ENCODE measurements at regions not wholly inside any gene's neighbourhood (a gene's known extent, or its start where the extent isn't known, plus 50 kb on each side); places are given as distances from the start of the nearest gene placed in this dataset.

DNA sequence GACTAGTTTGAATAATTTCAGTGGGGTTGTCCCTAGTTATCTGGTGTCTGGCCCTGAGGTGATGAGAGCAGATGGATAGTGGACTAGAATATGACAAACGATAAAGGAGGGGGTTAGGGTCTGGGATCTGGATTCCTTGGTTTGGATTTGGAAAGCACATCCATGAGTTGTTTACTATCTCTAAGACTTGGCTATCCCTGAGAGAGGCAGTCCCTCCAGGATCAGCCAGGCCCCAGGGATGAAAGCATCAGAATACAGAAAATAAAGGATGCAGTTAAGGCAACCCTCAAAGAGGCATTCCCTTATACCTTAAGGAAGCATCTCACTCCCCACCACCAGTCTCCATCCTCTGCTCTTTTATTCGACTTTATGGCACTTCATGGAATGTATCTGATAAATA, 230.7 kb downstream of the NHLRC3 start:
- TF ChIP-seq, protein P1, sequence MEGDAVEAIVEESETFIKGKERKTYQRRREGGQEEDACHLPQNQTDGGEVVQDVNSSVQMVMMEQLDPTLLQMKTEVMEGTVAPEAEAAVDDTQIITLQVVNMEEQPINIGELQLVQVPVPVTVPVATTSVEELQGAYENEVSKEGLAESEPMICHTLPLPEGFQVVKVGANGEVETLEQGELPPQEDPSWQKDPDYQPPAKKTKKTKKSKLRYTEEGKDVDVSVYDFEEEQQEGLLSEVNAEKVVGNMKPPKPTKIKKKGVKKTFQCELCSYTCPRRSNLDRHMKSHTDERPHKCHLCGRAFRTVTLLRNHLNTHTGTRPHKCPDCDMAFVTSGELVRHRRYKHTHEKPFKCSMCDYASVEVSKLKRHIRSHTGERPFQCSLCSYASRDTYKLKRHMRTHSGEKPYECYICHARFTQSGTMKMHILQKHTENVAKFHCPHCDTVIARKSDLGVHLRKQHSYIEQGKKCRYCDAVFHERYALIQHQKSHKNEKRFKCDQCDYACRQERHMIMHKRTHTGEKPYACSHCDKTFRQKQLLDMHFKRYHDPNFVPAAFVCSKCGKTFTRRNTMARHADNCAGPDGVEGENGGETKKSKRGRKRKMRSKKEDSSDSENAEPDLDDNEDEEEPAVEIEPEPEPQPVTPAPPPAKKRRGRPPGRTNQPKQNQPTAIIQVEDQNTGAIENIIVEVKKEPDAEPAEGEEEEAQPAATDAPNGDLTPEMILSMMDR (IDR thresholded peaks at IDR 0.05; ENCODE audit: insufficient read depth, low read length, poor library complexity, severe bottlenecking), result no peak
- TF ChIP-seq EZH2phosphoT487 (conservative IDR thresholded peaks at IDR 0.05; ENCODE audit: low read length), result no peak

Data from SU-DHL-6 (cell line).